MM.1S (cell line): ENCODE measurements at regions not wholly inside any gene's neighbourhood (a gene's known extent, or its start where the extent isn't known, plus 50 kb on each side); places are given as distances from the start of the nearest gene placed in this dataset.

Source experiments
- DNase-seq: peaks from one replicate; pipeline ENCODE4 v3.0.0-alpha.2; 2015
- H2AFZ ChIP-seq: fragments of 300-600 bp; sonication (generic); 2 replicates; pipeline ENCODE4 v1.6.0; 2016; ENCODE audit warnings: antibody characterized with exemption, low read length
- H3F3A ChIP-seq: fragments of 300-600 bp; sonication (generic); 2 replicates; pipeline ENCODE4 v1.6.1; 2016; ENCODE audit warnings: mild to moderate bottlenecking, antibody characterized with exemption, low read length, moderate library complexity, mixed read lengths; ENCODE audit not compliant: insufficient read depth
- H3K27ac ChIP-seq: fragments of 300-600 bp; sonication (generic); 2 replicates; pipeline ENCODE4 v1.5.1; 2016; ENCODE audit warnings: mild to moderate bottlenecking, low read length
- H3K27me3 ChIP-seq: fragments of 300-600 bp; sonication (generic); replicated peaks from 2 replicates; pipeline ENCODE4 v1.6.0; 2016; ENCODE audit warnings: low read length; ENCODE audit not compliant: insufficient read depth
- H3K36me3 ChIP-seq: fragments of 300-600 bp; sonication (generic); replicated peaks from 2 replicates; pipeline ENCODE4 v1.6.1; 2016; ENCODE audit warnings: mild to moderate bottlenecking, low read length, mixed read lengths; ENCODE audit not compliant: insufficient read depth
- H3K4me1 ChIP-seq: fragments of 300-600 bp; sonication (generic); 2 replicates; pipeline ENCODE4 v1.6.1; 2016; ENCODE audit warnings: low read length, mixed read lengths
- H3K4me2 ChIP-seq: fragments of 300-600 bp; sonication (generic); 2 replicates; pipeline ENCODE4 v1.6.0; 2016; ENCODE audit warnings: low read depth, low read length
- H3K4me3 ChIP-seq: fragments of 300-600 bp; sonication (generic); 2 replicates; pipeline ENCODE4 v1.5.1; 2016; ENCODE audit warnings: low read length, mixed read lengths
- H3K79me2 ChIP-seq: fragments of 300-600 bp; sonication (generic); 2 replicates; pipeline ENCODE4 v1.6.1; 2016; ENCODE audit warnings: mixed run types, low read length, mixed read lengths
- H3K9ac ChIP-seq: fragments of 300-600 bp; sonication (generic); 2 replicates; pipeline ENCODE4 v1.6.1; 2016; ENCODE audit warnings: low read length, mixed read lengths
- H3K9me2 ChIP-seq: fragments of 300-600 bp; sonication (generic); replicated peaks from 2 replicates; pipeline ENCODE4 v1.6.1; 2016; ENCODE audit warnings: mild to moderate bottlenecking, low read length, mixed read lengths; ENCODE audit not compliant: insufficient read depth
- H3K9me3 ChIP-seq: fragments of 300-600 bp; sonication (generic); replicated peaks from 2 replicates; pipeline ENCODE4 v1.6.1; 2016; ENCODE audit warnings: mild to moderate bottlenecking, low read length, mixed read lengths; ENCODE audit not compliant: insufficient read depth
- H4K20me1 ChIP-seq: fragments of 300-600 bp; sonication (generic); 2 replicates; pipeline ENCODE4 v1.6.1; 2016; ENCODE audit warnings: mild to moderate bottlenecking, low read length, moderate library complexity, mixed read lengths; ENCODE audit not compliant: insufficient read depth
- EZH2 ChIP-seq: fragments of 300-600 bp; sonication (generic); optimal IDR thresholded peaks from 2 replicates; pipeline ENCODE3; 2017; ENCODE audit warnings: low read depth, mild to moderate bottlenecking, antibody characterized with exemption, low read length, mixed read lengths
- EZH2phosphoT487 ChIP-seq: fragments of 300-600 bp; sonication (generic); IDR thresholded peaks from 2 replicates; pipeline ENCODE4 v1.6.1; 2018; ENCODE audit warnings: antibody characterized with exemption, low read length
- TF ChIP-seq, protein P1 (sequence below): fragments of 300-600 bp; sonication (generic); IDR thresholded peaks from 2 replicates; pipeline ENCODE4 v1.5.1; 2016; ENCODE audit warnings: antibody characterized with exemption, low read length, mixed read lengths

- TF ChIP-seq, protein P1, sequence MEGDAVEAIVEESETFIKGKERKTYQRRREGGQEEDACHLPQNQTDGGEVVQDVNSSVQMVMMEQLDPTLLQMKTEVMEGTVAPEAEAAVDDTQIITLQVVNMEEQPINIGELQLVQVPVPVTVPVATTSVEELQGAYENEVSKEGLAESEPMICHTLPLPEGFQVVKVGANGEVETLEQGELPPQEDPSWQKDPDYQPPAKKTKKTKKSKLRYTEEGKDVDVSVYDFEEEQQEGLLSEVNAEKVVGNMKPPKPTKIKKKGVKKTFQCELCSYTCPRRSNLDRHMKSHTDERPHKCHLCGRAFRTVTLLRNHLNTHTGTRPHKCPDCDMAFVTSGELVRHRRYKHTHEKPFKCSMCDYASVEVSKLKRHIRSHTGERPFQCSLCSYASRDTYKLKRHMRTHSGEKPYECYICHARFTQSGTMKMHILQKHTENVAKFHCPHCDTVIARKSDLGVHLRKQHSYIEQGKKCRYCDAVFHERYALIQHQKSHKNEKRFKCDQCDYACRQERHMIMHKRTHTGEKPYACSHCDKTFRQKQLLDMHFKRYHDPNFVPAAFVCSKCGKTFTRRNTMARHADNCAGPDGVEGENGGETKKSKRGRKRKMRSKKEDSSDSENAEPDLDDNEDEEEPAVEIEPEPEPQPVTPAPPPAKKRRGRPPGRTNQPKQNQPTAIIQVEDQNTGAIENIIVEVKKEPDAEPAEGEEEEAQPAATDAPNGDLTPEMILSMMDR, result no peak
- TF ChIP-seq EZH2 (no peak), EZH2phosphoT487 (no peak)
- H3K4me2 ChIP-seq, result no peak overlapping the region
- H3F3A ChIP-seq, result no peaks in the 10 kb centered on the region
- no peak overlapping the region for H3K4me3 ChIP-seq
- H3K9me3 ChIP-seq, result no peaks in the 10 kb centered on the region
- H4K20me1 ChIP-seq, result no peaks in the 10 kb centered on the region
- no peaks in the 10 kb centered on the region for H3K36me3 ChIP-seq
- H3K9ac ChIP-seq, result no peak overlapping the region
- H2AFZ ChIP-seq, result no peak overlapping the region
- no peaks in the 10 kb centered on the region for H3K27me3 ChIP-seq
- DNase-seq, result no peak
- no peak overlapping the region for H3K27ac ChIP-seq
- no peaks in the 10 kb centered on the region for H3K9me2 ChIP-seq
- H3K4me1 ChIP-seq, result no peaks in the 10 kb centered on the region
- H3K79me2 ChIP-seq, result no peaks in the 10 kb centered on the region
Measured at GRCh38 chr12:58310368-58310767, 369.0 kb downstream of the ATP23 start.

DNA sequence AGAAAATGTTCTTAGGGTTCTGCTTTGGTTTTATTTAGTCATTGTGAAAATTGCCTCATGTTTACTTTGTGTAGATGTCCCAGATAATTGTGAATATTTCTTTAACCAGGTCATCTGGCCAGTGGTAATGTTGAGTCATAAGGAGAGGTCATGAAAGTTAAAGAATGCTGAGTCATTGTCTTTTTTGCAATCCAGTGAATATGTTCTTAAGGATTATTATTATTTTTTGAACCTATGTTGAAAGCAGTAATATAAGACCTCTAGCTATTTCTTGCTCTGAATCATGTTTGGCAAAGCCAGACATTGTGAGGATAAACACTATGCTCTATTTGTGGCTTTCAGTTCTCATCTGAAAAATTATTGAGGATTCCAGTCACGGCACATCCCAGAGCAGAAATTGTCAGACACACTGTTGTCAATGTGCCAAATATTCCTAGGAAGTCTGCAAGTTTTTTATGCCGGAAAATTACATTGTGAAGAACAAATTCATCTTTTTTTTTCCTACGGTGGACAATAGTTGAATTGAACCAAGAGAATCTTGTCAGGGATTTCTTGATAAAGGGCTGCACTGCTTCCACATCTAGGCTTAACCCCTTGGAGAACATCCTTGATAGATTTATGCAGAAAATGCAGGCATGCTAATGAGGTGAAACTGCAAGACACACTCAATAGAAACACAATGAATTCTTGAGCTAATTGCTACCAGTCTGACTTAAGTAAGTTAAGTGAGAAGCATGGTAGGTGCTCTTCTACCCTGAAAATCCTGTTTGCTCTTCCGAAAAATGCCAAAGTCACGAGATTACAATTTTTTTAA lies 369.6 kb downstream of the ATP23 start:
- DNase-seq, result no peak
- no peak for TF ChIP-seq EZH2
- no peak for TF ChIP-seq EZH2phosphoT487
- TF ChIP-seq, protein P1, result no peak
- Histone ChIP-seq H3K36me3 (no peaks in the 10 kb centered on the region), H3K79me2 (no peaks in the 10 kb centered on the region), H3K4me2 (no peak overlapping the region), H3K9ac (no peak overlapping the region), H3K9me2 (no peaks in the 10 kb centered on the region), H3K27ac (no peak overlapping the region), H3K27me3 (no peaks in the 10 kb centered on the region), H2AFZ (no peak overlapping the region), H3K9me3 (no peaks in the 10 kb centered on the region), H3F3A (no peaks in the 10 kb centered on the region), H3K4me1 (no peaks in the 10 kb centered on the region), H3K4me3 (no peak overlapping the region), H4K20me1 (no peaks in the 10 kb centered on the region)

GRCh38 chr12:58313091-58313855 lies 371.9 kb downstream of the ATP23 start:
- H4K20me1 ChIP-seq, result no peaks in the 10 kb centered on the region
- TF ChIP-seq, protein P1, result no peak
- no peak for TF ChIP-seq EZH2phosphoT487
- no peak for TF ChIP-seq EZH2

More at GRCh38 chr12:58313091-58313855, 371.9 kb downstream of the ATP23 start:
- H3F3A ChIP-seq, result no peaks in the 10 kb centered on the region
- no peaks in the 10 kb centered on the region for H3K79me2 ChIP-seq
- H3K9me2 ChIP-seq, result no peaks in the 10 kb centered on the region
- H3K36me3 ChIP-seq, result no peaks in the 10 kb centered on the region
- DNase-seq, result no peak
- no peaks in the 10 kb centered on the region for H3K4me1 ChIP-seq
- no peak overlapping the region for H3K4me3 ChIP-seq
- H3K9me3 ChIP-seq, result no peaks in the 10 kb centered on the region
- H3K9ac ChIP-seq, result no peak overlapping the region
- no peak overlapping the region for H3K4me2 ChIP-seq
- H2AFZ ChIP-seq, result no peak overlapping the region
- H3K27ac ChIP-seq, result no peak overlapping the region
- H3K27me3 ChIP-seq, result no peaks in the 10 kb centered on the region
